Fibroblast of lung (primary cell): ENCODE measurements at regions not wholly inside any gene's neighbourhood (a gene's known extent, or its start where the extent isn't known, plus 50 kb on each side); places are given as distances from the start of the nearest gene placed in this dataset.

Experiments used
- CTCF ChIP-seq, 2 donors: IDR thresholded peaks in 1 of 2; conservative IDR thresholded peaks in 1 of 2; 1 replicate in 1 of 2; 2 replicates in 1 of 2; pipeline ENCODE4 v1.5.1; 2011 to 2012; ENCODE audit warnings: low read length in 2 of 2, control low read depth in 1 of 2, inconsistent platforms in 1 of 2, low read depth in 1 of 2, mild to moderate bottlenecking in 1 of 2
- EZH2 ChIP-seq: IDR thresholded peaks from 2 replicates; pipeline ENCODE4 v1.5.1; 2012; ENCODE audit warnings: low read length, control low read depth, mild to moderate bottlenecking; ENCODE audit errors: missing control alignments

DNA sequence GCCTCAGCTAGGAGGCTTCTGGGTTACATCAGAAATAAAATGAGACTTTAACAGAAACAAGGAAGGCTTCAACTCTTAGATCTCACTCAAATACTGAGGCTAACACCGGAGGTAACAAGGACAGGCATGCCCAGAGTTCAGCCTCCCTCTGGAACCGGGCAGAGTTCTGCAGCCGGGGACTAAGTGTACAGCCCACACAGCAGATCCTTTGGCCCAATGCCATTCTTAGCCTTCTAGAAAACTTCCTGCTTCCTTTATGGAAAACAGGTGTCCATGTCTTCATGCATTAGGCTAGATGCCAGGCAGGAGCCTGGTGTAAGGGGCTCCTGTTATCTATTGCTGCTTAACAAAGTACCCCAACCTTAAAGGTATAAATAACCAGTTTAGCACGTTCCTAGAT is 369.7 kb downstream of the BCOR start:
- no peak for TF ChIP-seq CTCF (conservative IDR thresholded peaks at IDR 0.05 in 1 of 2, IDR thresholded peaks at IDR 0.05 in 1 of 2; ENCODE audit: low read depth in 1 of 2, low read length in 2 of 2)
- no peak for TF ChIP-seq EZH2
